Fibroblast of the aortic adventitia (primary cell): ENCODE measurements at regions not wholly inside any gene's neighbourhood (a gene's known extent, or its start where the extent isn't known, plus 50 kb on each side); places are given as distances from the start of the nearest gene placed in this dataset.

Source experiments
- DNase-seq: peaks from one replicate; pipeline ENCODE4 v3.0.0-alpha.2; 2010; ENCODE audit warnings: low read depth
- H3K4me3 ChIP-seq: 2 replicates; pipeline ENCODE4 v1.5.1; 2011; ENCODE audit warnings: low read depth, mild to moderate bottlenecking, control low read depth, low read length, moderate library complexity
- TF ChIP-seq, protein P1 (sequence below): IDR thresholded peaks from 2 replicates; pipeline ENCODE4 v1.5.1; 2011; ENCODE audit warnings: mild to moderate bottlenecking, low read length, control low read depth, inconsistent platforms; ENCODE audit not compliant: insufficient read depth

DNA sequence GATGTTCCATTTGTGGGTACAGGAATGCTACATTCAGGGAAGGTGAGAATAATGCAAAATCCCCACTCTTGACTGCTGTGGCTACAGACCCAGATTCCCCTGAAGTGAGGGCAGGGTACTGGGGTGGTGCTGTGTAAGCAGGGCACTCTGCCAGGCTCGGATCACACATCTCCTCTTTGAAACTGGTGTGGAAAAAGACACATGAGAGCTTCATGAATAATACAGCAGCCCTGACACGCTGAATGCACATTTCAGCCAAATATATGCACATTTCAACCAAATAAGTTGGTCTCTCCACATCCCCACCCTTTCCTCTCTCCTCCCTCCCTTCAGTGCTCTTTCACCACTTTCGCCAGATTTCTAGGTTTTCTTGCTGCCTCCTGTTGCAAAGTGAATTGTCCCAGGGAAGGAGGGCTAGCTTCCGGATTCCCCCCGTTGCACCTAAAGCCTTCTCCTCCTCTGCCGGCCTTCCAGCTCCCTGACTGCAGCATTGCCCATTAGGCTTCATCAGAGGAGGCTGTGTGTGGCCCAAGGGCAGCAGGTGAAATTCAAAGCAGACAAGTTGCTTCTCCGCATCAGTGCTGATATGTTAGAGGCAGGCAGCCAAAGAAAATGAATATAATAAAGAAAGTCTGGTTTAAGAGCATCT, 118.2 kb upstream of the TMCC3 start:
- H3K4me3 ChIP-seq, result no peak overlapping the region
- DNase-seq, result peak; percentile 6
- TF ChIP-seq, protein P1, sequence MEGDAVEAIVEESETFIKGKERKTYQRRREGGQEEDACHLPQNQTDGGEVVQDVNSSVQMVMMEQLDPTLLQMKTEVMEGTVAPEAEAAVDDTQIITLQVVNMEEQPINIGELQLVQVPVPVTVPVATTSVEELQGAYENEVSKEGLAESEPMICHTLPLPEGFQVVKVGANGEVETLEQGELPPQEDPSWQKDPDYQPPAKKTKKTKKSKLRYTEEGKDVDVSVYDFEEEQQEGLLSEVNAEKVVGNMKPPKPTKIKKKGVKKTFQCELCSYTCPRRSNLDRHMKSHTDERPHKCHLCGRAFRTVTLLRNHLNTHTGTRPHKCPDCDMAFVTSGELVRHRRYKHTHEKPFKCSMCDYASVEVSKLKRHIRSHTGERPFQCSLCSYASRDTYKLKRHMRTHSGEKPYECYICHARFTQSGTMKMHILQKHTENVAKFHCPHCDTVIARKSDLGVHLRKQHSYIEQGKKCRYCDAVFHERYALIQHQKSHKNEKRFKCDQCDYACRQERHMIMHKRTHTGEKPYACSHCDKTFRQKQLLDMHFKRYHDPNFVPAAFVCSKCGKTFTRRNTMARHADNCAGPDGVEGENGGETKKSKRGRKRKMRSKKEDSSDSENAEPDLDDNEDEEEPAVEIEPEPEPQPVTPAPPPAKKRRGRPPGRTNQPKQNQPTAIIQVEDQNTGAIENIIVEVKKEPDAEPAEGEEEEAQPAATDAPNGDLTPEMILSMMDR, result no peak

DNA sequence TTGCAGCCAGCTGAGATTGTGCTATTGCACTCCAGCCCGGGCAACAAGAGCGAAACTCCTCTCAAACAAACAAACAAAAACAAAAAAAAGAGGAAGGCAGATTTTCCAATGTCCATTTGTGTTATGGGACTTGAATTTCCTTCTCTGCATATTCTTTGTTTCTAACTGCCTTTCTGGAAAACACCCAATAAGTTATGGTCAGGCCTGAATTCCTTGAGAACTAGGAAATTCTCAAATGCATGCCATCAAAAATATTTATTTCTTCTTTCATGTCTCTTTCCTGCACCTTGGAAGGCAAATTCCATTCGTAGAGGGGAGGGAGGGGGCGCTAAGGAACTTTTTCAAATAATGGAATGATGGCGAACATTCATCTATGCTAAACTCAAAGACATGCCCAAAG, 117.6 kb upstream of the TMCC3 start:
- TF ChIP-seq, protein P1, result no peak
- DNase-seq, result peak; percentile 53
- H3K4me3 ChIP-seq, result no peak overlapping the region

DNA sequence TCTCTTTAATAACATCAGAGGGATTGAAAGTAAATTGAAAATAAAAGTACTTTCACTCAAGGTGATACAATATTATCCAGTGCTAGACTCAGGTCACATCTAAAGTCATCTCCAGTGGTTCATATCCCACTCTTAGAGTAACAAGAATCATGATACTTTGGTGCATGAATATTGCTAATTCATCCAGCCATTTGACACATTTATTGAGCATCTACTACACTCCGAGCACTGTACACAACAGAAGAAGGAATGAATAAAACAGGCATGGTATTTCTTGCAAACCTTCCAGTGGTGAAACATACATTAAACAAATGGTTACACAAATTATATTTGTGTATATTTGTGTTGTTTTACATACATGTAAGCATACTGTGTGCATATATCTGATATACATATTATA, 116.0 kb upstream of the TMCC3 start:
- no peak overlapping the region for H3K4me3 ChIP-seq
- TF ChIP-seq, protein P1, result no peak
- no peak for DNase-seq

DNA sequence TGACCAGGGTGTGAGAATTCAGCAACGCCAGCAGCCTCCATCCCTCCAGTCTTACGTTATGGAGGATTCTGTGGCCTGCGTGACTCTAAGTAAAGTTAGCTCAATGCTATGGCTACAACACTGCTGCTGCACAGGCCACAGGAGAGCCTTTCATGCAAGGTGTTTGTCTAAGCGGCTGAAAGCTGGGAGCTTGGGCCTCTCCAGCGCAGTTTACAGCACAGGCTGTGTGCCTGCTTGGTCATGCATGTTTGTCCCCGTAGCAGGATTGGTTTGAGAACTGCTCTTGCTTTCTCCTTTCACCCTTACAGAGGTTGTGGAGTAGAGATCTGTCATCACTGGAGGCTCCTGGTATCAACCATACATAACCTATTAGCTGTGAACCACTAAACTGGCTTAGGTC, 113.1 kb upstream of the TMCC3 start:
- TF ChIP-seq, protein P1, result no peak
- H3K4me3 ChIP-seq, result no peak overlapping the region
- no peak for DNase-seq

DNA sequence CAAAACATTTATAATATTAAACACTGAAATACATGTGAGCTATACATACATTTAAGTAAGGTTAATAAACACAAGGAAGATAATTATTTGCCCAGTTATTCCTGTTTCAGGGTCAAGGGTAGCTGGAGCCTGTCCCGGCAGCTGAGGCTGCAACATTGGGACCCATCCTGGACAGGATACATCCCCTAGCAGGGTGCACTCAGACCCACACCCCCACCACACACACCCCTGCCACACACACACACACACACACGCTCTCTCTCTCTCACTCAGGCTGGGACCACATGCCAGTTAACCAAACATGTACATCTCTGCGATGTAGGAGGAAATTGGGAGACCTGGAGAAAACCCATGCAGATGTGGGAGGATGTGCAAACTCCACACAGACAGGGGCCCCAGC, 112.6 kb upstream of the TMCC3 start:
- no peak overlapping the region for H3K4me3 ChIP-seq
- no peak for DNase-seq
- TF ChIP-seq, protein P1, result no peak

DNA sequence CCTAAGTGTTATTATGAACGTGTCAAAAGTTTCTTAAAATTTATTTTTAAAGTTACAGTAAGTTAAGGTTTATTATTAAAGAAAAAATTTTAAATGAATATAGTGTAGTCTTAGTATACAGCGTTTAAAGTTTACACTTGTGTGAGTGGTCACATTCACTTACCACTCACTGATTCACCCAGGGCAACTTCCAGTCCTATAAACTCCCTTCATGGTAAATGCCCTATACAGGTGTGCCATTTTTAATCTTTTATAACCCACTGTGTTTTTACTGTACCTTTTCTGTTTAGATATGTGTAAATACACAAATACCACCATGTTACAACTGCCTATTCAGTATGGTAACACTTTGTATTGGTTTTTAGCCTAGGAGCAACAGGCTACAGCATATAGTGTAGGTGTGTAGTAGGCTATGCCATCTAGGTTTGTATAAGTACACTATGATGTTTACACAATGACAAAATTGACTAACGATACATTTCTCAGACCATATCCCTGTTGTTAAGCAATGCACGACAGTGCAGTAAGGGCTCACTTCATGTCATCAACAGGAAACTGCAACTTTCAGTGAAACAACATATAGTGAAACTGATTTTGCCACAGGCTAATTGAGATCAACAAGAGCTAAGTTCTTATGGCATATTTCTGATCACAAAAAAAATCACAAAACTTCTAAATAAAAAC, 112.0 kb upstream of the TMCC3 start:
- TF ChIP-seq, protein P1, result no peak
- no peak for DNase-seq
- H3K4me3 ChIP-seq, result no peak overlapping the region
